H9 (cell line): ENCODE measurements at regions not wholly inside any gene's neighbourhood (a gene's known extent, or its start where the extent isn't known, plus 50 kb on each side); places are given as distances from the start of the nearest gene placed in this dataset.

ENCODE experiments used
- DNase-seq: peaks from one replicate; pipeline ENCODE4 v3.0.0-alpha.2; 2017
- H2AFZ ChIP-seq: one replicate; pipeline ENCODE4 v1.6.1; 2013; ENCODE audit warnings: mild to moderate bottlenecking, low read length, control low read depth, moderate library complexity
- H2AK5ac ChIP-seq: 2 replicates; pipeline ENCODE4 v1.6.1; 2013; ENCODE audit warnings: low read length, control low read depth, mixed read lengths; ENCODE audit not compliant: insufficient read length
- H2BK120ac ChIP-seq: one replicate; pipeline ENCODE4 v1.6.1; 2013; ENCODE audit warnings: low read depth, mild to moderate bottlenecking, low read length, control low read depth, inconsistent platforms; ENCODE audit not compliant: poor library complexity, severe bottlenecking
- H2BK12ac ChIP-seq: 2 replicates; pipeline ENCODE4 v1.6.1; 2013; ENCODE audit warnings: low read length, control low read depth, mixed read lengths, low read depth; ENCODE audit not compliant: insufficient read length
- H2BK15ac ChIP-seq: 2 replicates; pipeline ENCODE4 v1.6.1; 2013; ENCODE audit warnings: low read depth, low read length, control low read depth
- H2BK20ac ChIP-seq: one replicate; pipeline ENCODE4 v1.6.1; 2013; ENCODE audit warnings: low read depth, mild to moderate bottlenecking, low read length, control low read depth, inconsistent platforms; ENCODE audit not compliant: poor library complexity, severe bottlenecking
- H2BK5ac ChIP-seq: 2 replicates; pipeline ENCODE4 v1.6.1; 2013; ENCODE audit warnings: low read length, control low read depth, mixed read lengths; ENCODE audit not compliant: insufficient read length
- H3K14ac ChIP-seq: 2 replicates; pipeline ENCODE4 v1.6.1; 2013; ENCODE audit warnings: low read length, control low read depth; ENCODE audit not compliant: insufficient read depth
- H3K18ac ChIP-seq: 2 replicates; pipeline ENCODE4 v1.6.1; 2013; ENCODE audit warnings: low read depth, mild to moderate bottlenecking, mixed read lengths, low read length, control low read depth; ENCODE audit not compliant: insufficient read length
- H3K23ac ChIP-seq: 2 replicates; pipeline ENCODE4 v1.6.1; 2013; ENCODE audit warnings: low read length, control low read depth, mixed read lengths, low read depth; ENCODE audit not compliant: insufficient read length
- H3K23me2 ChIP-seq: 2 replicates; pipeline ENCODE4 v1.6.1; 2013; ENCODE audit warnings: low read depth, mild to moderate bottlenecking, mixed read lengths, low read length, control low read depth; ENCODE audit not compliant: insufficient read length, poor library complexity, severe bottlenecking
- H3K27ac ChIP-seq: 2 replicates; pipeline ENCODE4 v1.5.1; 2013; ENCODE audit warnings: low read length, control low read depth, mixed read lengths, low read depth; ENCODE audit not compliant: insufficient read length
- H3K27me3 ChIP-seq: 2 replicates; pipeline ENCODE4 v1.6.1; 2013; ENCODE audit warnings: low read length, control low read depth, inconsistent platforms; ENCODE audit not compliant: insufficient read depth
- H3K4ac ChIP-seq: 2 replicates; pipeline ENCODE4 v1.6.1; 2013; ENCODE audit warnings: low read depth, mild to moderate bottlenecking, control low read depth, inconsistent platforms, low read length, moderate library complexity
- H3K4me1 ChIP-seq: 2 replicates; pipeline ENCODE4 v1.6.1; 2013; ENCODE audit warnings: low read length, control low read depth, inconsistent platforms; ENCODE audit not compliant: insufficient read depth
- H3K4me2 ChIP-seq: 2 replicates; pipeline ENCODE4 v1.6.1; 2013; ENCODE audit warnings: low read length, control low read depth, mixed read lengths; ENCODE audit not compliant: insufficient read length, insufficient read depth
- H3K56ac ChIP-seq: 2 replicates; pipeline ENCODE4 v1.6.1; 2013; ENCODE audit warnings: low read depth, mild to moderate bottlenecking, mixed read lengths, low read length, control low read depth; ENCODE audit not compliant: insufficient read length
- H3K79me1 ChIP-seq: 2 replicates; pipeline ENCODE4 v1.6.1; 2013; ENCODE audit warnings: low read depth, mild to moderate bottlenecking, moderate library complexity, low read length, control low read depth, inconsistent platforms; ENCODE audit not compliant: insufficient read depth, poor library complexity, severe bottlenecking
- H3K79me2 ChIP-seq: 2 replicates; pipeline ENCODE4 v1.6.1; 2013; ENCODE audit warnings: low read length, control low read depth, inconsistent platforms; ENCODE audit not compliant: insufficient read depth
- H3K9ac ChIP-seq: 2 replicates; pipeline ENCODE4 v1.6.1; 2013; ENCODE audit warnings: low read length, control low read depth, mixed read lengths; ENCODE audit not compliant: insufficient read length; ENCODE audit errors: extremely low read depth
- H3K9me3 ChIP-seq: one replicate; pipeline ENCODE4 v1.6.1; 2013; ENCODE audit warnings: low read depth, low read length, inconsistent platforms; ENCODE audit not compliant: control insufficient read depth
- H3T11ph ChIP-seq: one replicate; pipeline ENCODE4 v1.6.1; 2013; ENCODE audit warnings: mild to moderate bottlenecking, low read length, control low read depth, inconsistent platforms
- H4K20me1 ChIP-seq: one replicate; pipeline ENCODE4 v1.6.1; 2013; ENCODE audit not compliant: control insufficient read depth, insufficient read length, insufficient read depth
- H4K5ac ChIP-seq: 2 replicates; pipeline ENCODE4 v1.6.1; 2013; ENCODE audit warnings: low read depth, mild to moderate bottlenecking, mixed read lengths, low read length, control low read depth; ENCODE audit not compliant: insufficient read length
- H4K8ac ChIP-seq: replicated peaks from 2 replicates; pipeline ENCODE4 v1.6.1; 2013; ENCODE audit warnings: low read length, control low read depth, mixed read lengths, low read depth; ENCODE audit not compliant: insufficient read length
- H4K91ac ChIP-seq: 2 replicates; pipeline ENCODE4 v1.6.1; 2013; ENCODE audit warnings: low read depth, mild to moderate bottlenecking, moderate library complexity, mixed read lengths, low read length, control low read depth; ENCODE audit not compliant: insufficient read length
- H3K27ac Mint-ChIP-seq, 3 experiments: 2 replicates in 2 of 3; 3 replicates in 1 of 3; pipeline ENCODE4 v1.8.0; 2020 to 2021; ENCODE audit warnings: mixed read lengths in 3 of 3, mild to moderate bottlenecking in 1 of 3, moderate library complexity in 1 of 3
- H3K27me3 Mint-ChIP-seq: 2 replicates; pipeline ENCODE4 v1.8.0; 2021; ENCODE audit warnings: low read depth, mild to moderate bottlenecking, moderate library complexity, mixed read lengths
- H3K36me3 Mint-ChIP-seq, 3 experiments: 2 replicates in 2 of 3; 3 replicates in 1 of 3; pipeline ENCODE4 v1.8.0; 2020 to 2021; ENCODE audit warnings: low read depth in 3 of 3, mixed read lengths in 3 of 3; ENCODE audit not compliant: insufficient read depth in 1 of 3
- H3K4me1 Mint-ChIP-seq, 2 experiments: 2 replicates each; pipeline ENCODE4 v1.8.0; 2020; ENCODE audit warnings: mixed read lengths in 2 of 2
- H3K4me3 Mint-ChIP-seq, 2 experiments: 2 replicates in 1 of 2; 3 replicates in 1 of 2; pipeline ENCODE4 v1.8.0; 2020 to 2021; ENCODE audit warnings: mild to moderate bottlenecking in 2 of 2, mixed read lengths in 2 of 2, moderate library complexity in 1 of 2
- H3K9me3 Mint-ChIP-seq, 2 experiments: 2 replicates in 1 of 2; 3 replicates in 1 of 2; pipeline ENCODE4 v1.8.0; 2020; ENCODE audit warnings: mild to moderate bottlenecking in 2 of 2, mixed read lengths in 2 of 2, moderate library complexity in 1 of 2
- WGBS: extraction: QIAGEN DNeasy Blood & Tissue Kit; methylation state at CpG from one replicate; pipeline ENCODE4 v1.1.7; 2013; ENCODE audit warnings: missing lambda C conversion rate, low lambda C conversion rate, mixed read lengths; ENCODE audit not compliant: insufficient read length; ENCODE audit errors: extremely low coverage; 5-methylcytosine and 5-hydroxymethylcytosine counted together
- TF ChIP-seq, protein P1 (sequence below): fragments of 200-600 bp; sonication (generic); conservative IDR thresholded peaks from 3 replicates; pipeline ENCODE4 v1.8.0; 2021; ENCODE audit warnings: antibody characterized with exemption, mild to moderate bottlenecking

DNA sequence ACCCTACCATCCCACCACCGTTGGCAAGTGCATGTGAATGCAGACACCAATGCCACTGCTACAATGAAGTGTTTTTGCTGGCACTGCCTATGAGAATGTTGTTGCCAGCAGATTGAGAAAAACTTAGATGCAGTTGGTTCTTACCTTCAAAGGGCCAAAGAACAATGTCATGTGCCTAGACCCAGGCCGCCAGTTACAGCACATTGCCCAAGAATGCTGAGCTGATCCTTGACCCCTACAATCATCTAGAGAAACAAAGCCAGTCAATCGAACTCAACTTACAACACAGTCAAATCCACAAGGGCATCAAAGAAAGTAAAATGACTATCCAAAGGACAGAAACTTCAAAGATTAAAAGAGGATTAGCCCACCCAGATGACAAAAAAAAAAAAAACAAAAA, 102.4 kb upstream of the SPIN4 start:
- no peak overlapping the region for H3K23ac ChIP-seq
- no peak overlapping the region for H2BK12ac ChIP-seq
- H2AK5ac ChIP-seq: no peak overlapping the region
- H3K23me2 ChIP-seq: no peaks in the 10 kb centered on the region
- H3K9me3 ChIP-seq: peaks cover 18% of the 10 kb centered on the region
- no peaks in the 10 kb centered on the region for H3K79me1 ChIP-seq
- no peaks in the 10 kb centered on the region for H3K27me3 ChIP-seq
- H3K4ac ChIP-seq: no peak overlapping the region
- no peak overlapping the region for H3K27ac Mint-ChIP-seq
- H4K5ac ChIP-seq: no peak overlapping the region
- H4K20me1 ChIP-seq: no peaks in the 10 kb centered on the region
- no peak overlapping the region for H2BK5ac ChIP-seq
- no CpG with 5 or more reads among the region's 3 CpGs for WGBS
- H3K4me3 Mint-ChIP-seq: no peak overlapping the region
- no peaks in the 10 kb centered on the region; the same call in 1 of the 2 replicates for H3K27me3 Mint-ChIP-seq
- H2BK120ac ChIP-seq: no peak overlapping the region
- H3T11ph ChIP-seq: no peak overlapping the region
- no peak overlapping the region for H3K27ac ChIP-seq
- H3K79me2 ChIP-seq: no peaks in the 10 kb centered on the region
- H3K4me2 ChIP-seq: no peak overlapping the region
- no peak overlapping the region for H3K56ac ChIP-seq
- H2AFZ ChIP-seq: no peak overlapping the region
- no peak overlapping the region for H3K18ac ChIP-seq
- peaks cover 5 to 10% of the 10 kb centered on the region in 2 experiments for H3K4me1 Mint-ChIP-seq
- no peak overlapping the region for H2BK20ac ChIP-seq
- peaks cover 49 to 58% (median 53%) of the 10 kb centered on the region in 3 experiments for H3K36me3 Mint-ChIP-seq
- peaks cover 92% of the 10 kb centered on the region in 2 experiments for H3K9me3 Mint-ChIP-seq
- no peak overlapping the region for H3K14ac ChIP-seq
- no peak overlapping the region for H4K8ac ChIP-seq
- H4K91ac ChIP-seq: no peak overlapping the region
- no peaks in the 10 kb centered on the region for H3K4me1 ChIP-seq
- TF ChIP-seq, protein P1, sequence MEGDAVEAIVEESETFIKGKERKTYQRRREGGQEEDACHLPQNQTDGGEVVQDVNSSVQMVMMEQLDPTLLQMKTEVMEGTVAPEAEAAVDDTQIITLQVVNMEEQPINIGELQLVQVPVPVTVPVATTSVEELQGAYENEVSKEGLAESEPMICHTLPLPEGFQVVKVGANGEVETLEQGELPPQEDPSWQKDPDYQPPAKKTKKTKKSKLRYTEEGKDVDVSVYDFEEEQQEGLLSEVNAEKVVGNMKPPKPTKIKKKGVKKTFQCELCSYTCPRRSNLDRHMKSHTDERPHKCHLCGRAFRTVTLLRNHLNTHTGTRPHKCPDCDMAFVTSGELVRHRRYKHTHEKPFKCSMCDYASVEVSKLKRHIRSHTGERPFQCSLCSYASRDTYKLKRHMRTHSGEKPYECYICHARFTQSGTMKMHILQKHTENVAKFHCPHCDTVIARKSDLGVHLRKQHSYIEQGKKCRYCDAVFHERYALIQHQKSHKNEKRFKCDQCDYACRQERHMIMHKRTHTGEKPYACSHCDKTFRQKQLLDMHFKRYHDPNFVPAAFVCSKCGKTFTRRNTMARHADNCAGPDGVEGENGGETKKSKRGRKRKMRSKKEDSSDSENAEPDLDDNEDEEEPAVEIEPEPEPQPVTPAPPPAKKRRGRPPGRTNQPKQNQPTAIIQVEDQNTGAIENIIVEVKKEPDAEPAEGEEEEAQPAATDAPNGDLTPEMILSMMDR: no peak
- H2BK15ac ChIP-seq: no peak overlapping the region
- H3K9ac ChIP-seq: no peak overlapping the region
- no peak for DNase-seq
